HG03135 (cell line): ENCODE measurements at regions not wholly inside any gene's neighbourhood (a gene's known extent, or its start where the extent isn't known, plus 50 kb on each side); places are given as distances from the start of the nearest gene placed in this dataset.
"Not testable (repeated sequence)": the region's sequence is repeated elsewhere in the genome, so short reads cannot be mapped to it uniquely, and the experiment has no call there.

Experiments used
- ATAC-seq: cut with Tn5 transposase; IDR thresholded peaks from one replicate; pipeline ENCODE4 v1.9.1; 2021; ENCODE audit warnings: mild to moderate bottlenecking, moderate library complexity; ENCODE audit not compliant: unreplicated experiment

DNA sequence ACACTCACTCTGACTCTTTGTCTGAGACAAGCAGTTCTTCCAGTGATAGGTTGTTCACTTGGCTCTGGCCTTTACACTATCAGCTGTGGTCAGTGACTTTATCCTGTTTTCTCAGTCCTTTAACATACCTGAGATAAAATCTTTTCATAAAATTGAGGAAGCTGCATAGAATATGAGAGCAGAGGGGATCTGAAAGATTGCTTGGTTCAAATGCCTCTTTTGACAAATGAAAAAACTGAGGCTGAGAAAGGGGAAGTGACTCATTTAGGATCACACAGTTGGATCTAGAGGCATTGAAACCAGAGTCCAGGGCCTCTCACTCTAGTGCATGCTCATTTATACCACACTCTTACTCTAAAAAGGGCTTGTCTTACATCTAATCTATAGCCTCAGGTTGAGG lies 277.0 kb upstream of the TBX18 start:
- ATAC-seq = no peak

DNA sequence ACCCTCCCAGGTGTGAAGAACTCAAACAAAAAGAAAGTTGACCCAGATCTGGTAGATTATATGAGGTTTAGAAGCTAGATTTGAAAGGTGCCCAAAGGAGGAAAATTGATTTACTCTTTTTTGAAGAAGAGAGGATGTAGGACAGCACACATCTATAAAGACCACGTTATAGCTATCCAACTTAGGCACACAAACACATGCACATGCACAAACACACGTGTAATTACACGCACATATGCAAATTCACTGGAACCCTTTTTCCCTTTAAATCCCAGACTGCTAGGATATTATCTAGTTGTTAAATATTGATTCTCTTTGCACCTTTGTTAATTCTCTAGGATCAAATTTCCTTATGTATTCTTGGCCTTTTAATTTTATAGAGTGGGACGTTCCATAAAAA lies 272.8 kb upstream of the TBX18 start:
- ATAC-seq = no peak

DNA sequence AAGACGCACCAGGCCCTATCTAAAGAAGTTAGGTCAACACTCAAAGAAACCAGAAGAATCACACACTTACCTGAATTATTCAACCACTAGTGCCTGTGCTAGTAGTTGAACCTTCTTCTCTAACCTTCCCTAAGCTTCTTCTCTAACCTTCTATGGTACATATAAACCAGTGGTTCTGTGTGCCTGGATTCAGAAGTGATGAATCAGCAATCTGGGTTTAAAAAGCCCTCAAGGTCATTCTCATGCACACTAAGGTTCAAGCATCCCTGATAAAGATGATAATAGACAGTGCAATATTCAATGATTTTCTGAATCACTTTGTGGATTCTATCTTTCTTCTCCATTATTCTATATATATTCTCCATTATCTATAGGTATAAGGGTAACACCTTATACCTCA lies 271.4 kb upstream of the TBX18 start:
- ATAC-seq = no peak

DNA sequence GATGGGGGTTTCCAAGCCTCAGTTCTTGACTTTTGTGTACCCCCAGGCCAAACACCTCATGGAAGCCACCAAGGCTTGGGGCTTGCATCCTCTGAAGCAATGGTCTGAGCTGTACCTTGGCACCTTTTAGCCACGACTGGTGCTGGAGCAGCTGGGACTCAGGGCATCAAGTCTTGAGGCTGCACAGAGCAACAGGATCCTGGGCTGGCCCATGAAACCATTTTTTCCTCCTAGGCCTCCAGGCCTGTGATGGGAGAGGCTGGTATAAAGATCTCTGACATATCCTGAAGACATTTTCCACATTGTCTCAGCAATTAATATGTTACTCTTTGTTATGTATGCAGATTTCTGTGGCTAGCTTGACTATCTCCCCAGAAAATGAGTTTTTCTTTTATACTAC lies 269.1 kb upstream of the TBX18 start:
- ATAC-seq = no peak

DNA sequence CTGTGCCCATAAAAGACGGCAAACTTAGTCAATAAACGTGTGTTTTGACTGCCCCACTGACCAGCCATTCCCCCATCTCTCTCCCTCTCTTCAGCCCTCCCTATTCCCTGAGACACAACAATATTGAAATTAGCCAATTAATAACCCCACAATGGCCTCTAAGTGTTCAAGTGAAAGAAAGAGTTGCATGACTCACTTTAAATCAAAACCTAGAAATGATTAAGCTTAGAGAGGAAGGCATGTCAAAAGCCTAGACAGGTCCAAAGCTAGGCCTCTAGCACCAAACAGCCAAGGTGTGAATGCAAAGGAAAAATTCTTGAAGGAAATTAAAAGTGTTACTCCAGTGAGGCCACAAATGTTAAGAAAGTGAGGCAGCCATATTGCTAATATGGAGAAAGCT lies 261.6 kb upstream of the TBX18 start:
- no peak for ATAC-seq

DNA sequence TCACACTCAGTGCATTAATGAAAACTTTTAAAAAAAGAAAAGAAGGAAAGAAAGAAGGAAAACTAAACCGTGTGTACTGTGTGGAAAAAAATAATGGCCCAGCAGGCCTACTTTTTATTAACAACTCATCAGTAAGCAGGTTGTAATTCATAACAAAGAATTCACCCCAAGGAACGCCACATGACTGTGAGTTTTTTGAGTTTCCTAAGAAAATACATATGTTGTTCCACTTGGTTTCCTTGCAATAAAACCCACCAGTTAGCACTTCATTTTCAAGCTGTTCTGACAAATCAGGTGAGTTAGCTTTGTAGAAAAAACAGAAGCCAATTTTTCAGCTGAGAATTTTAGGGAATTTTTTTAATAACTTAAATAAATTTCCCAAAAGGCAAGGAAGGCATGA lies 259.3 kb upstream of the TBX18 start:
- ATAC-seq = no peak

DNA sequence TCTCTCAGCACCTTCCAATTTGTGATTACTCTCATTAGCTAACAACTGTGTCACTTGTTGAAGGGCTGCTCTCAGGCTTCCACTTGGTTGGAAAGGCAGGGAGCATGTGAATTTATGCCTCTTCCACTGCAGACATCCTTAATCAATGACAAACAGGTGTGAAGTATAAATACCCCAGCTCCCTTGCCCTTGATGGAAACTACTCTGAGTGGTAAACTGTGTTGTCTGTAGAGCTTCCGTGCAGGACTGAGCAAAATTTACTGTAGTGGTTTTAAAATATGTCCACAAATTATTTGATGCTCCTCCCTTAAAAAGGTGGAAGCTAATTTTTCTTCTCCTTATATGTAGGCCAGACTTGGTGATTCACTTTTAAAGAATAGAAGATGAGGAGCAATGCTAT lies 253.0 kb upstream of the TBX18 start:
- ATAC-seq = no peak

DNA sequence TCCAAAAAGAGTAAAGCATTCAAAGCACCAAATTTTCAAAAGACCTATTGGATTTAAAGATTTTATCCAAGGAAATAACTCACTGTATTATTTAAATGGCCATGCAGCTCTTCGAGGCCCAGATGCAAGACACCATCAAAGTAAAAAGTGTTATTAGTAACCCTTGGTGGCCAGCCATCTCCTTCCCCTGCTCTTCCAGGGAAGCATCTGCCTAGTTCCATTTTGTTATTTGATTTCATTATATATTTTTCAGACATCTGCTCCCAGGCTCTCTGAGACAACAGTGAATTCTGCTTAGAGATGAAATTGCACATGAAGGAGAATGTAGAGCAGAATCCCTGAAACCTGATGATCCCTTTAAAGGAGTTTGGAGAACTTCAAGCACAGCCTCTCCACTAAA lies 252.3 kb upstream of the TBX18 start:
- ATAC-seq = no peak

DNA sequence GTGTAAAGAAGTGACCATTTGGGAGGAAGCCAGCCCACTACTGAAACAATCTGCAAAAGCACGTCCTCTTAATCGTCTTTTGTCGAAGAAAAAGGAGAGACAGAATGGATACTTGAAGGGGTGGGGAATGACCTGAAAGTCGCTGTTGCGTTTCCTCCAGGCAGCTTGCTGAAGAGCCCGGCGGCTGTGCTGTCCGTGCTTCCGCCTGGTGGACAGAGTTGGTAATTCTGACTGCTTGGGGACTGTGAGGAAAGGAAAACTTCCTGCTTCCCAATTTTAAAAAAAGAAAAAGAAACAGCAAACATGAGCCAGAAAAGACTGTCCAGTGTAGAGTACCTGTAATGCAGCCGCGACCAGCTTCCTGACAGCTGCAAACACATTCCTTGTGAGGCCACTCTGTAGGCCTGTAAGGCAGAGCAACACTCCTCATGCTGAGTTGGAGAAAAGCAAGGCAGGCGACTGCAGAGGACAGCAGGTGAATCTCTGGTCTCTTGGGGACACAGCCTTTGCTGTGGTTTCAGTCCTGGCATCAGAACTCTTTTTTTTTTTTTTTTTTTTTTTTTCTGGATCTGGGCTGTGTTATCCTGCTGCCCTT lies 251.1 kb upstream of the TBX18 start:
- ATAC-seq = peak; percentile 67

DNA sequence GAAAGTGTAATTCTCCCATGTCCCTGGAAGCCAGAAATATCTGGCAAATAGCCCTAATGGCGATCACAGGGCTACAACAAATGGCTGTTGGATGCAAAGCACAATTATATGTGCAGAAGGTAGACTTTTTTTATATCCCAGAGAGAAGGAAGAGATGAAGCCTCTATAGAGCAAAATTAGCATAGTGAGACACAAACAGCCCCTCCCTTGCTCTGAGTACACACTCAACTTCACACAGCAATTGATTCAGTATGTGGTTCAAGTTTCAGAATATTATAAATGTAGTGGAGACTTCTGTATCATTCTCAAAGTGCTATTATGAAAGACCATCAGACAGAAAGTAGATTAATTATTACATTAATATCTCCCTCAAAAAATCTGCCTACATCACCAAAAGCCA lies 246.5 kb upstream of the TBX18 start:
- no peak for ATAC-seq

DNA sequence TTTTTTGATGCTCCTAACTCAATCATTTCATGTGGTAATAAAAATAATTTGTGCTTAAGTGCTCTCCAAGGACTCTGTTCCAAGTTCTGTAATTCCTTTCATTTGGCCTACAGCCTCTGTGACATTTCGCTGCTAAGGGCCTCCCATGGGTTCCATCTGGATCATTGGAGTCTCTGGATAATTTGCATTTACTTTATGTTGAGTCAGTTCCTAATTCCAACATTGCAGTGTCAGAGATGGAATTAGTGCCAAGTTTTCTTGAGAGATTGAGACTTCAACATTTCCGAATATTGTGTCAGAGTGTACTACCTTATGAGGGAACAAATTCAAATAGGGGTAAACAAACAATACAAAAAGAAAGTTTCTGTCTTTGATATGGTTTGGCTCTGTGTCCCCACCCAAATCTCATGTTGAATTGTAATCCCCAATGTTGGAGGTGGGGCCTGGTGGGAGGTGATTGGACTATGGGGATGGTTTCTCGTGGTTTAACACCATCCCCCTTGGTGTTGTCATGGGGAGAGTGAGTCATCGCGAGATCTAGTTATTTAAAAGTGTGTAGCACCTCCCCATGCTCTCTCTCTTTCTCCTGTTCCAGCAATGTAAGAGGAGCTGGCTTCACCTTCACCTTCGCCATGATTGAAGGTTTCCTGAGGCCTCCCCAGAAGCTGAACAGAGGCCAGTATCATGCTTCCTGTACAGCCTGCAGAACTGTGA lies 244.1 kb upstream of the TBX18 start:
- no peak for ATAC-seq

DNA sequence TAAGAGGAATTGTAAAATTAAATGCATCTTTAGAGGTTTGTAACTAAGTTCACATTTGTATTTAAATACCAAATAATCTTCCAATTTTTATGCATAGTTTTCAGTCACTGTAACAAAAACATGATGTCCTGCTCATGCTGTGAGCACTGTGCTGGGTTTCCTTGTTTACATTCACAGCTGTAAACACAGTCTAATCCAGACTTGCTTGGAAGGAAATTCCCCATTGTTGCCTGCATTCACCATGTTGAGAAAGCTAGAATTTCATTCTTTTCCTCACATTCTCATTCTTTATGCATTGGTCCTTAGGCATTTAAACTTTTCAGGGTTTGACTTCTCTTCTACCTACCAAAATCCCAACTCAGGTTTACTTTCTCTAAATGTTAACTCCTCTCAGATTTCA lies 242.0 kb upstream of the TBX18 start:
- ATAC-seq = no peak

DNA sequence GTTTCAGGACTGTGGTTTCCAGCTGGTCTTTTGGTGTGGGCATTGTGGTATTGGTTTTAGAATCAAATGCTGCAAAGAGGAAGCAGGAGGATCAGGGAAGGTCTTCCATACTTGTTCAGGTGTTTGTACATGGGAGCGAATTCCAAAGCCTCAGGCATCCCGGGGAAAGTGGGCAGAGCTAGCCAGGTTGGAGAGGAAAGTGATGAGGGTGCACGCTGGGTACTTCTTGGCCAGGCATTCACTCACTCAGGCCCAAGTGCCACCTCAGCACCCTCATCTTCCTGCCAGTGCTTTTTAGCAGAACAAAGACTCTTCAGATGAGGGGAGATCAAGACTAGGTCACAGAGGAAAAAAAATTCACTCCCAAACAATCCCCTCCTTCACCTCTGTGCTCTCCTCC lies 241.1 kb upstream of the TBX18 start:
- ATAC-seq = no peak

DNA sequence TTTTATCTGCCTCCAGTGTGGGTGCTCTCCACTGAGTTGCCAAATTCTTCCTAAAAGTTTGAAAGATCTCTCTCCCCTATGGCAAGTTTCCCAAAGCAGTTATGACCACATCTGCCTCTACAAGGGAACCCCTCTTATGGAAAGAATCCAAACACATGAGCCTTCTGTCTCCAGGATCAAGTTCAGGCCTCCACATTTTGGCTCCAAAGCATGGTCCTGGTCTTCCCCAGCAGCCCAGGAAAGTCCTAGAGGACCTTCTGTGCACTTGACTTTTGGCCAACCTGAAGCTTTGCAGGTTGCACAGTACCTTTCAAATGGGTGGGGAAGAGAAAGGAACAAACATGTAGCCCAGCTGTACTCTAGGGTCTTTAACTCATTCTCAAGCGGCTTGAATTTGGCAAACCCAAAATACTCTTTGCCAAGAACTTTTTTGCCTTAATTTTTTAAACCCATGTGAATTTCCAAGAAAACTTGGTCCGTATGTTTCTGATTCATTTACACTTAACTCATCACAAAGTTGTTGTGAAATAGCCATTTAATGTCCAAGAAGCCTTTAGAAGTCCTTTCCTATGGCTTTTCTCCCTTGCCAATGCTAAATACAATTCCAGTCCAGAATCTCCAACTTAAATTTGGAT lies 240.1 kb upstream of the TBX18 start:
- ATAC-seq = no peak

DNA sequence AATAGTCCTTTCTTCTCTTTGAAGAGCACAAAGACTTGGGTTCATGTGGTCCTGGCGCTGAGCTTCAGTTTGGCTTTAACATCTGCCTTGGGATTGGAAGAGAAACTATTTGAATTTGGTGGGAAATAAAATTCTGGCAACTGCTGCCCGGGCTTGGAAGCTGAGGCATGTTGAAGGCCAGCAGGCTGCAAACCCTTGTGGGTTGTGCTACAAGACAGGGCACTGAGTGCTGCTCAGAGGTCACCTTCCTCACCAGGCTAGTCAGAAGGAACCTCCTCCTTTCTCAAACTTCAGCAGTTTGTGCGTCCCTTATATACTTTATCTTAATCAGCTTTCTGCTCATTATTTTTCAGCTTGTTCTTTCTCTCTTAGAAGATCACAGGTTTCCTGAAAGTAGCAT lies 238.4 kb upstream of the TBX18 start:
- ATAC-seq = no peak

DNA sequence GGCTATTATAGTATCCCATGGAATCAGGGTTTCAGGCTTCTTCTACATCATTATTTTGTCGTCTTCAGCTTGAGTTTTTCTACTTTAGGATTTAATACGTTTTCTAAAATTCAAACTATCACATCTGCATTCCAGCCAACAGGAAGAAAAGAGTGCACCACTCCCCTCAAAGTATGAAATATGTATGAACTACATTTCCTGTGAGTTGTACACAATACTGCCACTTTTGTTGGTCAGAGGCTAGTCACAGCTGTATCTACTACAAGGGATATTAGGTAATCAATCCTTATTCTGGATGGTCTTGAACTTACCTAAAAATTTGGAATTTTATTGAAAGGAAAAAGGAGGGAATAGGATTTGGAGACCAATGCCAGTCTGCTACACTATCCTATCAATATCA lies 235.6 kb upstream of the TBX18 start:
- no peak for ATAC-seq

DNA sequence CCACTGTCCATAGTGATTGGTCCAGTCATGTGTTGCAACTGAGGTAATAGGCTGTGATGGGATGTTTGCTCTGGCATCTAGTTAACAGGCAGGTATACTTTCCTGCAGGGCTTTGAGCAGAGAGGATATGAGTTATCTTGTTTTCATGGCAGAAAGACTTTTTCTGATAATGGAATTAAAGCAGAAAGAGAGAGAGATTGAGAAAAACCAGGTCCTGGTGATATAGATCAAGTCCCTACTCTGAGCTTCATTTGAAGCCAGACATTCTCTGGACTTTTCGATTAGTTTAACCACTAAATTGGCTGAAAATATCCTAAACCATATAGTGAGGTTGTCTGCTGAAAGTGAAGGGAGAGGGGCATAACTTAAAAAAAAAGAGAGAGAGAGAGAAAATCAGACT lies 233.8 kb upstream of the TBX18 start:
- ATAC-seq = no peak

DNA sequence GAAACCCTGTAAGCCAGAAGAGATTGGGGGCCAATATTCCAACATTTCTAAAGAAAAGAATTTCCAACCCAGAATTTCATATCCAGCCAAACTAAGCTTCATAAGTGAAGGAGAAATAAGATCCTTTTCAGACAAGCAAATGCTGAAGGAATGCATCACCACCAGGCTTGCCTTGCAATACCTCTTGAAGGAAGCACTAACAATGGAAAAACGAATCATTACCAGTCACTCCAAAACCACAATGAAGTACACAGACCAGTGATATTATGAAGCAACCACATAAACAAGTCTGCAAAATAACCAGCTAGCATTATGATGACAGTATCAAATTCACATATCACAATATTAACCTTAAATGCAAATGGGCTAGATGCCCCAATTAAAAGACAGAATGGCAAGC lies 224.4 kb upstream of the TBX18 start:
- not testable (repeated sequence) for ATAC-seq

DNA sequence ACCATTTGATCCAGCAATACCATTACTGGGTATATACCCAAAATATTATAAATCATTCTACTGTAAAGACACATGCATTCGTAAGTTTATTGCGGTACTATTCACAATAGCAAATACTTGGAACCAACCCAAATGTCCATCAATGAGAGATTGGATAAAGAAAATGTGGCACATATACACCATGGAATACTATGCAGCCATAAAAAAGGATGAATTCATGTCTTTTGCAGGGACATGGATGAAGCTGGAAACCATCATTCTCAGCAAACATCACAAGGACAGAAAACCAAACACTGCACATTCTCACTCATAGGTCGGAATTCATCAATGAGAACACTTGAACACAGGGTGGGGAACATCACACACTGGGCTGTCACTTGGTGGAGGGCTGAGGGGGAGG lies 221.1 kb upstream of the TBX18 start:
- not testable (repeated sequence) for ATAC-seq

DNA sequence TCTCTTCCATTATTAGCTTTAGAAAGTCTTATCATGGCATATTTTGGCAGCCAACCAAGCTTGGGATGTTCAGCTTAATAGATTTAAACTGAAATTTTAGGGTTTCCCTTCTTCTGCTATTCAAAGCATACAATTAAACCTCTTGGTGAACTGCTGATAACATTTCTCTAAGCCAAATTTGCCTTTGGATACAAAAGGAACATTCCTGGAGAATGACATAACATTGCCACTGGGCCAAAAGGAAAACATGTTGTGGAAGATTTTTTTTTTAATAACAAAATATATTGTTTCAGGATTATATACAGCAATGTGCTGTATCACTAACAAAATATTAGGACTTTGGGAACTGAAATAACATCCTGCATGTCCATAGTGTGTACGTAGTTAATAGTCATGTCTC lies 215.1 kb upstream of the TBX18 start:
- no peak for ATAC-seq

DNA sequence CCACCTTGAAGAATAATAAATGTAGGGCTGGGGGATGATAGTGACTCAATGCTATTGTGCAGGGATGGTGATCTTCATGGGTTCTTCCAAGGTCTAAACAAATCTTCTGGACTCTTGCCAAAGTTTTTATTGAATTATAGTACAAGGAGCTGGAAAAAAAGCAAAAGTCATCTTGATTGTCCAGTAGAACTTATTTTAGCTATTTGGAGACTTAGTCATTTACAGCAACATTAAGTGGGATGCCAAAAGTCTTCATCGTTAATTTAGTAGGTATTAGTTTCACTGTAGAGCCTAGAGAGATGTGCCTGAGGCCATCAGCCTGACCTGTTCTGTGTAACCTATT lies 212.9 kb upstream of the TBX18 start:
- no peak for ATAC-seq

DNA sequence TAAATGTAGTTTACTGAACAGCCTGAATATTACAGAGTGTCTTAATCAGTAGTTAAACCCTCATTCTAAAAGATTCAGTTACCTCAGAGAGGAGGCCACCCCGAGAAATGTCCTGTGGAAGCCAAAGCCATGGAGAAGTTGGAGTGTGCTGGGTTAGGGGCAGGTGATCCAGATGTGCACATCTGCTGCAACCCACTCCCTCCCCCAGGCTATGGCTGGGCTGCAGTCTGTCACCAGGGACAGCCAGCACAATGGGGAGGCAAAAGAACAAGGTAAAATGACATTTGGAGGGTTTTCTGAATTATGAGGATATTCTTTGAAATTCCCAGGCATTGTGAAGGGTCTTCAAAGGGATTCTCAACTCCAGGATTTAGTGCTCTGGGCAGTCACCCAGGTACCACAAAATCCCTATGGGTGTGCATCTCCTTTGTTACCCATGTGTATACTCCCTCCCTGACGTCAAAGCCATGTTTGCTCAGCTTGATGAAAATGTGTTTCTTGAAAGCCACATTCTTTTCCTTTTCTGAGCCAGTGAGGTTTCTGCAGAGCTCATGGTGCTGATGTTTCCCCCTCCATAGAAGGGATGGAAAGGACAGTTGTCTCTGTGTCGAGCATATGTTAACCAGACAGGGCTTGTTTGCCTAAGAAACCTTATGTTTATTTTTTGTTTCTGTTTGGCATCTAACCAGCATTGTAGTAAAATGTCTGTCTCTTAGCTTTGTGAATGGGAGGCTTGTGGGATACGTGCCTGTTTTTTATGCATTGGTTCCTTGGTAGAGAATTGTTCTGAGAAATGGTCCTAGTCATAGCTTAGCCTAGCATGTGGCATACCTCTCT lies 212.3 kb upstream of the TBX18 start:
- ATAC-seq = no peak
